ENCODE measurements at regions not wholly inside any gene's neighbourhood (a gene's known extent, or its start where the extent isn't known, plus 50 kb on each side); places are given as distances from the start of the nearest gene placed in this dataset.

DNA sequence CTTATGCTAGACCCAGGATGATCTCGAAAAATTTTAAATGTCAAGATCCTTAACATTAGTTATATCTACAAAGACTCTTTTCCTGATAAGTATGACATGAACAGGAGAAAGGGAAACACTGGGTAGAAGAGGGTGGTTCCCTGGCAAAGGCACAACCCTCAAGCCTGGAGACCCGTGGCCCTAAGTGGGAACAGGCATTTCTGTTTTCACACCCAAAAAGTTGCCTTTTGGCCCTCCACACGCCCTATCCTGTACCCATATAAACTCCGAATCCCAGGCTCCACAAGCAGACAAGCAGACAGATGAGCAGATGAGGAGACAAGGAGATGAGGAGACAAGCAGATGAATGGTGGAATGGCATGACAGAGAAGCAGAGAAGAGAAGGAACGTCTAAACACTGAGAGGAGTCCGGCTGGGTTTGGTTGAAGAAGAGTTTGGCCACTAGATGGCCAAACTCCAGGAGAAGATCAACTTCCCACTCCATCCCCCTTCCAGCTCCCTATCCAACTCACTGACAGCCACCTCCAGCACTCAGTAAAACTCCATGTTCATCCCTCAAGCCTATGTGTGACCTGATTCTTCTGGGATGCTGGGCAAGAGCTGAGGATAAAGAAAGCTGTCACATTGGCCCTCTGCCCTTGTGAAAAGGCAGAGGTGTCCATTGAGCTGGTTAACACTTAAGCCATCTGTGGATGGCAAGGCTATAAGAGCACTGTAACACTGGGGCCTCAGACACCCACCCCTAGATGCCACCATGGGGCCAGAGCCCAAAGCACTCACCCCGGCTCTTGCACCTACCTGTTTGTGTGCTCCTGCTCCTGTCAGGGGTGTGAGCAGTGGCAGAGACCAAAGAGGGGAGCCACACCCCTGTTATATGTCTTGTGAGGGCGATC is 139.6 kb upstream of the FAM20A start:
- no peak for DNase-seq

DNA sequence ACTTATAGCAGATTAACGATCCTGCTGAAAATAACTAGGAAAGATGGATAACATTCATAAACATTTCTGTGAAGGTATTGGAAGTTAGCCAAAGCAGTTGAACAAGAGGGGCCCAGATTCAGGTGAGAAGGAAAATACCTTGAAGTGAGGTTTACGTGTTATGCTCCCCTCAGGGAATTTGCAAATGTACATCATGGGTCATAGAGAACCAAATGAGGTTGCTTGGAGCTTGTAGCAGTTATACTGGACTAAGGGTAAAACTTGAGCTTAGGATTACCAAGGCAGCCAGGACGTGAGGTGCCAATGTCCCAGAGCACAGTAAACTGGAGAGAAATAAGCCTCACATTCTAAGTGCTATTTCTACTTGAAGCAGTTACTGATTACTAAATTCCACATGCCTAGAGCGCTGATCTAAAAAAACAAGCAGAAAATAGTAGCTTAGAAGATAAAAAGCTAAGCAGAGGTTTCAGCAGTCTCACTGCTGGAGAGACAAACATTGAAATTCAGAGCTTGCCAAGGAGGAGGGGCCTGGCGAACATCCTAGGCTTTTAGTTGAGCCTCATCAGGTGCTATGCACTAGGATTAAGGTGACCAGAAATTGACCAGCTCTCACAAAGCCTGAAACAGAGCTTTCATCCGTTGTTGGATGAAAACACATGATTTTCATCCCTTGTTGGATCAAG is 136.7 kb upstream of the FAM20A start:
- no peak for DNase-seq

DNA sequence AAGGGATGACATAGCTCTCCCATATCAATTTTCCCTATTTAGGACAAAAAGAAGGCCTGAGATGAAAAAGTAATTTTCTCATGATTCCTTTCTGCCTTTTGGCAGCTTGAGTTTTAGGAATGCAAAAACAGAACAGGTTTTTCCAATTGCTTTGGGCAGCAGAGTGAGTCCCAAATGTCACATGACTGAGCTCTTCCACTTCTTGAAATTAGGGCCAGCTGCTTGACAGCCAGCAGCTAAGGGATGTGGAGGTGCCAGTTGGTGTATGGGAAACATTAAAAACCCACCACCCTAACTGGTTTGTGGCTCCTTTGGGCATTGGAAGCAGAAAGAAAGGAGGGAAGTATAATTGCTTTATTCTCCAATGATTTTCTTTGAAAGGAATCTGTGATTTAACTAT is 133.8 kb upstream of the FAM20A start:
- DNase-seq = no peak

DNA sequence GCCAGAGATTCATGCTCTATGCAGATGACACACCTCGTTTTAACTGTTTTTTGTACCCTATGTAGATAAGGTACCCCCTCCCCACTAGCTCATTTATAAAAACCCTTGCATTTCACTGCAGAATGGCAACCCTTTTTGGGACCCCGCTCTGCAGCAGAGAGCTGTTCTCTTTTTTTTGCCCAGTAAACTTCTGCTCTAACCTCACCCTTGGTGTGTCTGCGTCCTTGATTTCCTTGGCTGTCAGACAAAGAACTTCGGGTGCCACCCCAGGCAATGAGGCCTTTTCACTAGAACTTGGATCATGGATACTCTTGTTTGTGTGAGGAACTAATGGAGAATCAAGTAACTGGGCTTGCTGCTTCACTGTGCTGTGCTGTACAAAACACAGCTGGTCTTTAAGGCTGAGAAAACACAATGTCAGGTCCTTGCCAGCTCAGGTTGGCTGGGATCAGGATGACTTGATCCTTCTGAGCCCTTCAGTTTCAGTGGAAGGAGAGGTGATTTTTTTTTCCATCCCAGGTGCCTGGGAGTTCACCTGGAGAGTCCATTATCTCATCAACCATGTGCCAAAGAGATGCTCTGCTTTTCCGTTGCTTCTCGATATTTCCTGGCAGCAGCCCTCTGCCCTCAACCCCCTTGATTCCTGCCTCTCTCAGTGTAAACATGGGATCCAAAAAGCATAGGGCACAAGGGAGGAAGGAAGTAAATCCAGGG is 133.2 kb upstream of the FAM20A start:
- no peak for DNase-seq

DNA sequence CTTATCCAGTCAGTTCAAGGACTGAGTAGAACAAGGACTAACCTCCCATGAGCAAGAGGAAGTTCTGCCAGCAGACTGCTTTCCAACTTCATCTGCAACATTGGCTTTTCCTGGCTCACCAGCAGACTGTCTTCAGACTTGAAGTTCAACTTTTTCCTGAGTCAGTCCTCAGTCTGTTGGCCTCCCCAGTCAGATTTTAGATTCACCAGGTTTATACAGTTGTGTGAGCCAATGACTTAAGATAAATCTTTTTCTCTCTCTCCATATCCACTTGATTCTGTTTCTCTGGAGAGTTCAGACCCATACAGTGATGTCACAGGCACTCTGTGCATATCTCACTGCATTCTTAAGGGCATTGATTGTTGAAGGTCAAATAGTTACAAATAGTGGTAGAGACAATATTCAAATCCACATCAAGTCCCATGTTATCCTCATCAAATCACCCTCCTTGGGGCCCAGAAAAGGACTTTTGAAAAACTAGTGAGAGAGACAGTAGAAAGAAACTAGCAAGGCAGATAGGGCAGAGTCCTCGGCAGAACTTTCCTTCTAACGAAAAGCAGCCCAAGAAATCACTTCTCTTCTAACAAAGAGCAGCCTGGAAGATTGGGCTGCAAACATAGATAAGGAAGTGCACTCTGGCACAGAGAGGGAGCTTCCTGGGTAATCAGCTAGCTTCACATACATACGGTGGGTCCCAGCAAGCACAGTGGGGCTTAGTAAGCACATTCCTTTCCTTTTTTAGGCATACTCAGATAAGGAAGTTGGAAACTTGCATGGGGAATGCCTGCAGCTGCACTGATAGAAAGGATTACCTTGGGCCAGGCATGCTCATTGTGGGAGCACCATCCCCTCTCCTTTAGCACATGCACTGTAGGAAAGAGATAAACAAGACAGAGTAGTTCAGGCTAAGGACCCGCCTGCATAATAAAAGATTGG is 132.3 kb upstream of the FAM20A start:
- DNase-seq = no peak

DNA sequence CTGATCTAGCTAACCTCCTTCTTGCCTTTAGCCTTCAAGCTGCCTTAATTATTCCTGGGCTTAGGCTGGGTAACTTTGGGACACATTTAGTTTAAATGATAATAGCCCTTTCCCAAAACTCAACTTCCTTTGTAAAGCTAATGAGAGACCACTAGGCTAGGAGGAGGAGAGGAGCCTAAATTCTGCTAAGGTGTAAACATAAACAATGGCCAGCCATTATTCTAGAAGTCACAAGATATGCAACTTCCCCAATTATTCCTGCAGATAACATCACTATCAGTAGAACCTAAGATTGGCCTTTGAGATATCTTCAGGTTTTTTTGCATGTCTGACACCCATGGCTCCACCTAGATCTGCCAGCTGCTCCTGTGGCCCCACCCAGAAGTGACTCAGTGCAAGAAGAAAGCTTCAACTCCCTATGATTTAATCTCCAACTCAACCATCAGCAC is 131.2 kb upstream of the FAM20A start:
- DNase-seq = no peak

DNA sequence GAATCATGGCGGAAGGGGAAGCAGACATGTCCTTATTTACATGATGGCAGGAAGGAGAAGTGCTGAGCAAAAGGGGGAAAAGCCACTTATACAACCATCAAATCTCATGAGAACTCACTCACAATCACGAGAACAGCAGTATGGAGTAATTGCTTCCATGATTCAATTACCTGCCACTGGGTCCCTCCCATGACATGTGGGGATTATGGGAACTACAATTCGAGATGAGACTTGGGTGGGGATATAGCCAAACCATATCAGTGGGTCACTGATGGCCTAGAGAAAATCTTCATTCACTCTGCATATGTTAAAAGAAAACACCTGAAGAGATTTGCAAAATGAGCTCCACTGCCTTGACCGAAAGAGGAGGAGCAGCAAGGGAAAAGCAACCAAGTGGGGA is 130.3 kb upstream of the FAM20A start:
- DNase-seq = peak; percentile 1

DNA sequence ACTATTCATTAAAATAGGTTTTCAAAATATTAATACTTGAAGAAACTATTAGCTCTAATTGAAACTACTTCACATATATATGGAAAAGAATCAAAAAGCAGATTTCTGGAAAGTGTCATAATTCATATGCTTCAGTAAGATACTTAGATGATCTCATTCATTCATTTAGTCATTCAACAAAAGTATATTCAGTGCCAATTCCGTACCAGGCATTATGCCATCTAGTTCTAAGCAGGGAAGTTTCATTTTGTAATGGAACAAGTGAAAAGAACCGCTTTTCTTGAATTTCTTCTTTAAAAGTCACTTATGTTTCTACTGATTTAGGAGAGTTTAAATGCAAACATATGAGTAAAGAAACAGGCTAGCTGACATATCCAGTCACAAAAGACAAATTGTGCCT is 118.3 kb upstream of the FAM20A start:
- no peak for DNase-seq

DNA sequence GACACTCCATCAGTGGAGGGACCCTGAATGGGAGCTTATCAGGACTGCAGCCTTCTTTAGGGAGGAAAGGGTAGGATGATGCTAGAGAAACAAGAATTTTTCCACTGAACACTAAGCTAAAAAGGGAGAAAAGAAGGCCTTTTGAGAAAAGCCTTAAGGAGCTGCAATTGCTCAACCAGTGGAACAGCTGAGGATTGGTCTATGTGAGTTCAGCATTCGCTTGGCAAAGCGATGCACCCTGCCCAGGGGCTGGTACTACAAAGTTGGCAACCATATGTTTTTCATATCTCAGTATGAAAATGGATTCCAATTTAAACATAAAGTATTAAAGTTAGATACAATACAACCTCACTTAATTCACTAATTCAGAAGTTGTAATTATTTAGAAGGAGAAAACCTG is 117.8 kb upstream of the FAM20A start:
- DNase-seq = no peak

DNA sequence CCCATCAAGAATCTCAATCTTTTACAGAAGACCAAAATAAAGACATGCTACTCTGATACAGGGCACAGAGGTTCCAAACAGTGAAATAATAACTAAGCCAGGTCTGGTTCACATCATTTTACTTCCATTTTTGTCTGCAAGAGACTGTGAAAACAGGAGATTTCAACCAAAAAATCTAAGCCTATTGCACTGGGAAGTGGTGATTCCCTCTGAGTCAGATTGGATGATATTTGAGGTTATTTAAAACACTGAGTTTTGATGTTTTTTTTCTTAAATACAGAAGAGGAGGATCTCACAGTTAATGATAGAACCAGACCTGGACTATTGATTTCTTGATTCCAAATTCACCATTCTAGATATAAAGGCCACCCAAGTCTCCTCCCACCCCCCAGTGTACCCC is 117.3 kb upstream of the FAM20A start:
- no peak for DNase-seq

DNA sequence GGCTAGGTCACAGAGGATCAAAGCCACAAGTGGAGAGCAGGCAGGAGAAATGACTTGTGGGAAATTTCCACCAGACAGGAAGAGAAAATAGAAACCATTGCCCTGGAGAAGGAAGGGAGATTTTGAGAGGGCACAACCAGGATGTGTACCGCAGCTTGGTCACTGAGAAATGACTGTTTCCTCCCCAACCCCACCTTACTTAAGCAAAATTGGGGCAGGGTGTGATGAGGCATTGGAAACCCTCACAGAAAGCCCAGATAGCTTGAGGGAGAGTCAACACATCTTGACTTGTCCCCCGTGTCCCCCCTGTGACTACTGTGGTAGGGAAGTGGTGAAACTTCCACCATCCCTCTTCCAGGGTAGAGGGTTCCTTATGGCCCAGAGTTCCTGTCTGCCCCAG is 113.5 kb upstream of the FAM20A start:
- DNase-seq = peak; percentile 3

DNA sequence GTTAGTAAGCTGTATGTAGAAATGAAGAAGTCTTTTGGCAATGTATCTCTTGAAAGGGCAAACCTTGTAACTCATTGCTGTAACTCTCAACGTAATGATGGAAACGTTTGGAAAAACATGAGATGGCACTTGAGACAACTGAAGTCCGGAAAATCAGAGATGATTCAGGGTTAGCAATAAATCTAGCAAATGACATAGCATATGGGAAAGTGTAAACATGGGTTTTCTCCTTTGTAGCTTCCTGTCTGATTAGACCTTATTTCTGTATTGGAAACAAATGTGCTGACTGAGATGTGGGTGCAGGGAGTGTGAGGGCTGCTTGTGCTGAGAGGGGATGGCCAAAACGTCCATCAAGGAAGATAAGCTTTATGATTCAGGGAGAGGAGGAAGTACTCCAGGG is 110.7 kb upstream of the FAM20A start:
- no peak for DNase-seq

DNA sequence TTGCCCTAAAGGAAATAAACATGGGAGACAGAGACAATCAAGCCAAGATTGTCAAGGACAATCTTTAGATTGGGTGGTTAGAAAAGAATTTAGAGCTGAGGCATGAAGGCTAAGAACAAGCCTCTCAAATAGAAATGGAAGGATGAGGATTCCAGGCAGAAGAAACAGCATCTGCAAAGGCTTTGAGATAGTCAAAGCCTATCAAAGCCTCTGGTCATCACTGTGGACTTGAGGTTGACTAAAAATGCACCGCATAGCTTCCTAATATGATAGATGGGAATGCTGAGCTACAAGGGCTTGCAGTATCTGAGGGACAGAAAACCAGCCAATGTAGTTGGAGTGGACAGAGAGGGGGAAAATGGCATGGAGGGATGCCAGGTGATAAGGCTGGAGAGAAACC is 109.8 kb upstream of the FAM20A start:
- no peak for DNase-seq

DNA sequence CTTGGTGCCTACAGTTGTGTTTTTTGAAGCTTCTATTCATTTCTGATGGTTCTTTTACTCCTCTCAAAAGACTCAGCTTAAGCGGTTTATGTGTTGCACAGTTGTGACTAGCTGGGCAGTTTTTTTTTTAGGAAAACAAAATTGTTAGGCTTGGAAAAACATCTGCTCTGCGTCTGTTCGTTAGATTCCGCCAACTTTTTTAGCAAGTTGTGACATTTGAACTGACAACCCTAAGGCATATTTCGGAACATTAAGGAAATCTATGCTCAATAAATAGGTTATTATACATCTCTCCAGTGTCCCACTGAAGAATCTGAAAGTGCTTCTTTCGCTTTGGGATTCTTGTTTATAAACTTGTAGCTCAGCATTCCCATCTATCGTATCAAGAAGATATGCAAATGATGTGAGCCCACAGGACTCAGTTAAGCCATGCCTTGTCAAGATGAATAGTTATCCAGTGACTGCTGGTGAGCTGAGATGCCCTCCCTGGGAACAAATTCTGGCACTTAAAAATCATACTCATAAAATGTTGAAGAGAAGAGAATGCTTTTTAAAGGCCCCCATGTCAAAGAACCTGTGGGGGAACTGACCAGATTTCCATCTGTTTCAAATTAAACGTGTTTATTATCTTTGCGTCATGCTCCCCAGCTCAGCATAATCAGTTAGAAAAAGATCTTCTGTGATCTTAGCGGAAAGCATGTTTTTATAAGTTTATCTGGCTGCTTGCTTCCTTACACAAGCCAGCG is 109.0 kb upstream of the FAM20A start:
- no peak for DNase-seq

DNA sequence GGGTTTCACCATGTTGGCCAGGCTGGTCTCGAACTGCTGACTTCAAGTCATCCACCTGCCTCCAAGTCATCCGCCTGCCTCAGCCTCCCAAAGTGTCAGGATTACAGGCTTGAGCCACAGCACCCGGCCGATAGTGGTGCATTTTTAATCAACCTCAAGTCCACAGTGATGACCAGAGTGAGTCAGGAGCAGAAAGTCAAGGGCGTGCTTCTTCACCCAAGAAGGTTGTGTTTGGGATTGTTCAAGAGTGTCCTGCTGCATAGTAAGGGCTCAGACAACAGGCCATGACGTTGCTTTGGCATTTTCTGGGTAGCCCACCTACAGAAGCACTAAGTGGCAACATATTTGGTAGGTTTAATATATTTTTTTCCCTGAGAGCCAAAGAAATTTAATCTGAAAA is 108.3 kb upstream of the FAM20A start:
- DNase-seq = no peak

DNA sequence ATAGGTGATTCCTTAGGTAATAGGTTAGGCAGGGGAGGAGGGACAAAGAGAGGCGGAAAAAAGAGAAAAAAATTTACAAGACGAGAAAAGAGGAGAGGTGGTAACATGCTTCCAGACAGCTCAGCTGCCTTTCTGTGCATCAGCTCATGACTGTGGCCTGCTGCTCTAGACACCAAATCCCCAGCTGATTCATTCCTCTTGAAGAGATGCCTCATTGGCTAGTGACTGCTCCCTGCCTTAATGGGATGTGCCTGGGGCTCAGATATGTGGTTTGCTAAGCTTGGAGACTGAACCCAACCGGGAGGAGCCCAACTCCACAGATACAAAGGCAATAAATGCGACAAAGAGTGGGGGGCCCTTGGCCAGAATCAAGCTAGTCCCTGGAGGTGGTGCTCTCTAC is 105.9 kb upstream of the FAM20A start:
- DNase-seq = no peak

DNA sequence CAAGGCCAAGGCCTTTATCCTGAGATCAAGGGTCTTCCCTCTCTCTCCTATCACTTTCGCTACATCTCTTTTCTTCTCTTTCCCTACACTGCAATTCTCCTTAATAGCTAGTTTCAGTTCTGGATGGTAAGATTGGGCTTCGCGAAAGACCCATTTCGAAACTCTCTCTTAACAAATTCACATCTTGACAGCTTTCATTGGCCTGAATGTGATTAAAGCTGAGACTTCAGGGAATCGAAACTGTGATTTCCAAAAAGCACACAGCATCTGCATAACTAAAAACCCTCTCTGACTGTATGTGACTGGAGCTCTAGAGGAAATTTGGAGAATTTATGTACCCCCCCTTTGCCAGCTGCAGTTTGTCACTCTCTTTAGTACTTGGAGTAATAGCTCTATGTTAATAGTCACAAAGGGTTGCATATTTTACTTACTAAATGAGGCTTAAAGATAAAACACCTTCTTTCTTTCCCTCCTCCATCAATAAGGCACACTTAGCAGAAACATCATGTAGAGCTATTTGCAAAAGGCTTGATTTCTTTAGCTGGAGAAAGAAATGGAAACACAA is 105.3 kb upstream of the FAM20A start:
- DNase-seq = peak; percentile 93

DNA sequence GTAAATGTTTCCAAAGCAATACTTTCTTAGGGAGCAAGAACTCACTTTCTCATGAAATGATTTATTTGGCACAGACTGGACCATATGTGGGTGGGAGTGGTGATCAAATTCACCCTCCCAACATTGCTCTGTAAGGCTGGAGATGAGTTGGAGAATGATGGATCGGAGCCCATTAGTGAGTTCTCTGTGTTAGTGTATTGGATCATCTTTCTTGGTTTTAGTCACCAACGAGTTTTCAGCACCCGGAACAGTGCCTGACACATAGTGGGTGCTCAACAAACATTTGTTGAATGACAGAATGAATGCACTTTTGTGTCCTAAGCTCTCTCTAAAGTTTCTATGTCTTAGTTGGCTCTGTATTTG is 104.5 kb upstream of the FAM20A start:
- DNase-seq = no peak

DNA sequence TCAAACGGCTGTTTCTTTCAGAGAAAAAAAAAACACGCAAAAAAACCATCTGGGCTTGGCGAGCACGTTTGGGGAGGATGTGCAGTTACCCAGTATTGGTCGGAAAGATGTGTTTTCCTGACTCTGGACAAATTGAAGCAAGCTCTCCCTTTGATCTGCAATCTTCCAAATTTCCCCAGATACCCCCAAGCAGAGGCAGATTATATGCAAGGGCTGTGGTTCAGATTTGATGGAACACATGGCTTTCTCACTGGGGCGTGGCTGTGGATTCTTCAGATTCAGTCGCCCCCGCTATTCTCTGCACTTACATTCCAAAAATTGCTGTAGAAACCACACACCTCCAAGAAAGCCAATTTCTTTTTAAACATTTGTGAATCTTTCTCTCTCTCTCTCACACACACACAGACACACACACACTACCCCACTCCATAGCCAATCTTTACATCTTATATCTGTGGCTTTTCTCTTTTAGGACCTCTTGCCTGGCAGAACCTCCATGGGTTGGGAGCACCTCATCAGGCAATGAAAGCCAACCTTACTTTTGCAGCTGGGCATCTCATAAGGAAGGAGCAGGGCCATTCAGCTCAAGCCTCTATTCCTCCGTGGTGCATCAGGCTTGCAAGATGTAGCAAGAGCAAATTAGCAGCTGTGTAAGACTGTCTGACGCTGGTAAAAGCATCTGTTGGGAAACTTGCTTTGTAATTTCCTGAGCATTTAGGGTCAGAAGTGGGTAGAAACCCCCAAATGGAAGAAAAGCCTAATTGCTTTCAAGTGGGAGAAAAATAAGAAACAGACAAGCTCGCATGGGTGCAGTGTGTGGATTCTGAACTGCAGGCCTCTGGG is 103.9 kb upstream of the FAM20A start:
- peak; percentile 33 for DNase-seq

DNA sequence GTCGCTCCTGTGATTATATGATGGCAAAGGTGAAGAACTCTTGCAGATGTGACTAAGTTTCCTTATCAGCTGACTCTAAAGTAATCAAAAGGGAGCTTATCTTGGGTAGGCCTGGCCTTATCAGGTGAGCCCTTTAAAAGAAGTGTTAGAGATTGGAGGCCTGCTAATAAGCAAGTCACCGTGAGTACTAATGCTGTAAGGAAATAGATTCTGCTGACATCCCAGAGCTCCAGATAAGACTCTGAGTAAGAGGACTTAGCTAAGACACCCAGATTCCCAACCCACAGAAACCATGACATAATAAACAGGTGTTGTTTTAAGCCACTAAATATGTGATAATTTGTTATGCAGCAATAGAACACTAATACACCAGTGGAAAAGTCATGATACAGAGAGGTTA is 99.9 kb upstream of the FAM20A start:
- no peak for DNase-seq

DNA sequence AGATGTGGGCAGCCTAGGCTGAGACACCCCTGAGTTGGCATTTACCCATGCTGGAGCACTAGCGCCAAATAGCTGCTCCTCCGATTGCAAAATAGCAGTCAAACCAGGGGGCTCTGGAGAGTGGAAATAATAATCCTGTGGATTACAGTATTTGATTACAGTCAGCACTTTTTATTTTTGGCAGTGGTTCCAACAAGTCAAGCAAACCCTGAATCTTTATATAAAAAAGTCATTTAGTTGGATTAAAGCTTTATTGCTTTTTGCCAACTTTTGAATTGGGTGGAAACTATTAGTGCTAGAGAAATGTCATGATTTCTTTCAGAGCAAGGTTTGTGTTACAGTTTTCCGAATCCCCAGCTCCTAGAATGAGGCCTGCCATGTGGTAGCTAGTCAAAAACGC is 99.3 kb upstream of the FAM20A start:
- no peak for DNase-seq
